K562 (cell line): ENCODE measurements at regions not wholly inside any gene's neighbourhood (a gene's known extent, or its start where the extent isn't known, plus 50 kb on each side); places are given as distances from the start of the nearest gene placed in this dataset.

Source experiments
- ARNT ChIP-seq, 2 experiments: fragments of 450-650 bp; IDR thresholded peaks; 2 replicates each; pipeline ENCODE4 v1.6.1; 2016; ENCODE audit warnings: mild to moderate bottlenecking in 1 of 2
- GABPA ChIP-seq: fragments of 200-800 bp; sonication (Bioruptor generic); conservative IDR thresholded peaks from 2 replicates; pipeline ENCODE4 v1.6.1; 2016; ENCODE audit warnings: low read depth, missing genetic modification characterization, missing compliant biosample characterization
- IRF9 ChIP-seq: fragments of 450-650 bp; IDR thresholded peaks from 2 replicates; pipeline ENCODE4 v1.6.1; 2016; ENCODE audit warnings: missing biosample characterization, missing genetic modification characterization
- KLF10 ChIP-seq: fragments of 250-450 bp; sonication (Bioruptor Pico); IDR thresholded peaks from 2 replicates; pipeline ENCODE4 v1.6.1; 2021; ENCODE audit warnings: matching md5 sums
- SUPT5H ChIP-seq: fragments of 450-650 bp; IDR thresholded peaks from 2 replicates; pipeline ENCODE4 v1.6.1; 2016
- THRA ChIP-seq: fragments of 450-650 bp; IDR thresholded peaks from 2 replicates; pipeline ENCODE4 v1.6.1; 2017; ENCODE audit warnings: mild to moderate bottlenecking, moderate library complexity
- ZKSCAN8 ChIP-seq: fragments of 200-800 bp; sonication (Bioruptor generic); IDR thresholded peaks from 2 replicates; pipeline ENCODE4 v1.6.1; 2016; ENCODE audit warnings: missing genetic modification characterization, missing compliant biosample characterization
- TF ChIP-seq, protein P1 (sequence below): fragments of 450-650 bp; IDR thresholded peaks from 2 replicates; pipeline ENCODE4 v1.6.1; 2016; ENCODE audit warnings: mild to moderate bottlenecking, moderate library complexity

DNA sequence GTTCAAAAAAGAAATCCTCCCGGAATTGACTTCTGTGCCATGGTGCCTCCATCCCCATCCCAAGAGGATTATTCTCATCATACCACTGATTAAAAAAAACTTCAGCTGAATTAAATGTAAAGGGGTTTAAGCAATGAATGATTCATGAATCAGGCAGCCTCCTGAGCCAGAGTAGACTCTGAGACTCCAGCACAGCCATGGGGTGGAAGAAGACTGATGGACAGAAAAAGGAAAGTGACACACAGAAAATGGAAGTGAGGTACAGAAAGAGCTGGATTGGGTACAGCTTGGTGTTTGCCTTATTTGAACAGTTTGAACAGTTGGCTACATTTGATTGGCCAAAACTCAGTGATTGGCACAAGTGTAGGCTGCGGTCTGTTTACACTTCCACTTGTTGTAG lies 224.8 kb upstream of the ATP10A start (continued):
- TF ChIP-seq, protein P1, sequence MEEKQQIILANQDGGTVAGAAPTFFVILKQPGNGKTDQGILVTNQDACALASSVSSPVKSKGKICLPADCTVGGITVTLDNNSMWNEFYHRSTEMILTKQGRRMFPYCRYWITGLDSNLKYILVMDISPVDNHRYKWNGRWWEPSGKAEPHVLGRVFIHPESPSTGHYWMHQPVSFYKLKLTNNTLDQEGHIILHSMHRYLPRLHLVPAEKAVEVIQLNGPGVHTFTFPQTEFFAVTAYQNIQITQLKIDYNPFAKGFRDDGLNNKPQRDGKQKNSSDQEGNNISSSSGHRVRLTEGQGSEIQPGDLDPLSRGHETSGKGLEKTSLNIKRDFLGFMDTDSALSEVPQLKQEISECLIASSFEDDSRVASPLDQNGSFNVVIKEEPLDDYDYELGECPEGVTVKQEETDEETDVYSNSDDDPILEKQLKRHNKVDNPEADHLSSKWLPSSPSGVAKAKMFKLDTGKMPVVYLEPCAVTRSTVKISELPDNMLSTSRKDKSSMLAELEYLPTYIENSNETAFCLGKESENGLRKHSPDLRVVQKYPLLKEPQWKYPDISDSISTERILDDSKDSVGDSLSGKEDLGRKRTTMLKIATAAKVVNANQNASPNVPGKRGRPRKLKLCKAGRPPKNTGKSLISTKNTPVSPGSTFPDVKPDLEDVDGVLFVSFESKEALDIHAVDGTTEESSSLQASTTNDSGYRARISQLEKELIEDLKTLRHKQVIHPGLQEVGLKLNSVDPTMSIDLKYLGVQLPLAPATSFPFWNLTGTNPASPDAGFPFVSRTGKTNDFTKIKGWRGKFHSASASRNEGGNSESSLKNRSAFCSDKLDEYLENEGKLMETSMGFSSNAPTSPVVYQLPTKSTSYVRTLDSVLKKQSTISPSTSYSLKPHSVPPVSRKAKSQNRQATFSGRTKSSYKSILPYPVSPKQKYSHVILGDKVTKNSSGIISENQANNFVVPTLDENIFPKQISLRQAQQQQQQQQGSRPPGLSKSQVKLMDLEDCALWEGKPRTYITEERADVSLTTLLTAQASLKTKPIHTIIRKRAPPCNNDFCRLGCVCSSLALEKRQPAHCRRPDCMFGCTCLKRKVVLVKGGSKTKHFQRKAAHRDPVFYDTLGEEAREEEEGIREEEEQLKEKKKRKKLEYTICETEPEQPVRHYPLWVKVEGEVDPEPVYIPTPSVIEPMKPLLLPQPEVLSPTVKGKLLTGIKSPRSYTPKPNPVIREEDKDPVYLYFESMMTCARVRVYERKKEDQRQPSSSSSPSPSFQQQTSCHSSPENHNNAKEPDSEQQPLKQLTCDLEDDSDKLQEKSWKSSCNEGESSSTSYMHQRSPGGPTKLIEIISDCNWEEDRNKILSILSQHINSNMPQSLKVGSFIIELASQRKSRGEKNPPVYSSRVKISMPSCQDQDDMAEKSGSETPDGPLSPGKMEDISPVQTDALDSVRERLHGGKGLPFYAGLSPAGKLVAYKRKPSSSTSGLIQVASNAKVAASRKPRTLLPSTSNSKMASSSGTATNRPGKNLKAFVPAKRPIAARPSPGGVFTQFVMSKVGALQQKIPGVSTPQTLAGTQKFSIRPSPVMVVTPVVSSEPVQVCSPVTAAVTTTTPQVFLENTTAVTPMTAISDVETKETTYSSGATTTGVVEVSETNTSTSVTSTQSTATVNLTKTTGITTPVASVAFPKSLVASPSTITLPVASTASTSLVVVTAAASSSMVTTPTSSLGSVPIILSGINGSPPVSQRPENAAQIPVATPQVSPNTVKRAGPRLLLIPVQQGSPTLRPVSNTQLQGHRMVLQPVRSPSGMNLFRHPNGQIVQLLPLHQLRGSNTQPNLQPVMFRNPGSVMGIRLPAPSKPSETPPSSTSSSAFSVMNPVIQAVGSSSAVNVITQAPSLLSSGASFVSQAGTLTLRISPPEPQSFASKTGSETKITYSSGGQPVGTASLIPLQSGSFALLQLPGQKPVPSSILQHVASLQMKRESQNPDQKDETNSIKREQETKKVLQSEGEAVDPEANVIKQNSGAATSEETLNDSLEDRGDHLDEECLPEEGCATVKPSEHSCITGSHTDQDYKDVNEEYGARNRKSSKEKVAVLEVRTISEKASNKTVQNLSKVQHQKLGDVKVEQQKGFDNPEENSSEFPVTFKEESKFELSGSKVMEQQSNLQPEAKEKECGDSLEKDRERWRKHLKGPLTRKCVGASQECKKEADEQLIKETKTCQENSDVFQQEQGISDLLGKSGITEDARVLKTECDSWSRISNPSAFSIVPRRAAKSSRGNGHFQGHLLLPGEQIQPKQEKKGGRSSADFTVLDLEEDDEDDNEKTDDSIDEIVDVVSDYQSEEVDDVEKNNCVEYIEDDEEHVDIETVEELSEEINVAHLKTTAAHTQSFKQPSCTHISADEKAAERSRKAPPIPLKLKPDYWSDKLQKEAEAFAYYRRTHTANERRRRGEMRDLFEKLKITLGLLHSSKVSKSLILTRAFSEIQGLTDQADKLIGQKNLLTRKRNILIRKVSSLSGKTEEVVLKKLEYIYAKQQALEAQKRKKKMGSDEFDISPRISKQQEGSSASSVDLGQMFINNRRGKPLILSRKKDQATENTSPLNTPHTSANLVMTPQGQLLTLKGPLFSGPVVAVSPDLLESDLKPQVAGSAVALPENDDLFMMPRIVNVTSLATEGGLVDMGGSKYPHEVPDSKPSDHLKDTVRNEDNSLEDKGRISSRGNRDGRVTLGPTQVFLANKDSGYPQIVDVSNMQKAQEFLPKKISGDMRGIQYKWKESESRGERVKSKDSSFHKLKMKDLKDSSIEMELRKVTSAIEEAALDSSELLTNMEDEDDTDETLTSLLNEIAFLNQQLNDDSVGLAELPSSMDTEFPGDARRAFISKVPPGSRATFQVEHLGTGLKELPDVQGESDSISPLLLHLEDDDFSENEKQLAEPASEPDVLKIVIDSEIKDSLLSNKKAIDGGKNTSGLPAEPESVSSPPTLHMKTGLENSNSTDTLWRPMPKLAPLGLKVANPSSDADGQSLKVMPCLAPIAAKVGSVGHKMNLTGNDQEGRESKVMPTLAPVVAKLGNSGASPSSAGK: no peak
- TF ChIP-seq ARNT (IDR thresholded peaks at IDR 0.05) (no peak), SUPT5H (no peak), KLF10 (CRISPR knock-in tag) (no peak), THRA (no peak), IRF9 (tag) (no peak), ZKSCAN8 (CRISPR knock-in tag) (no peak), GABPA (tag) (no peak)
